HepG2 (cell line): ENCODE measurements at regions not wholly inside any gene's neighbourhood (a gene's known extent, or its start where the extent isn't known, plus 50 kb on each side); places are given as distances from the start of the nearest gene placed in this dataset.

ENCODE experiments used
- FOXJ3 ChIP-seq: sonication (generic); formaldehyde crosslinking; IDR thresholded peaks from 2 replicates; pipeline ENCODE4 v1.4.0; 2020; ENCODE audit warnings: missing genetic modification reagents, mild to moderate bottlenecking, borderline replicate concordance
- MYC ChIP-seq: sonication (generic); formaldehyde crosslinking; IDR thresholded peaks from 2 replicates; pipeline ENCODE4 v1.9.0; 2021; ENCODE audit warnings: missing genetic modification reagents, borderline replicate concordance
- RBM39 ChIP-seq: fragments of 200-400 bp; formaldehyde crosslinking; IDR thresholded peaks from one replicate; pipeline ENCODE4 v1.6.1; 2018; ENCODE audit warnings: antibody characterized with exemption, mild to moderate bottlenecking, low read depth, low read length; ENCODE audit not compliant: poor library complexity, severe bottlenecking
- SRSF4 ChIP-seq: fragments of 200-400 bp; formaldehyde crosslinking; IDR thresholded peaks from one replicate; pipeline ENCODE4 v1.6.1; 2018; ENCODE audit warnings: mild to moderate bottlenecking, low read depth, low read length, moderate library complexity; ENCODE audit not compliant: poor library complexity, severe bottlenecking
- XBP1 ChIP-seq: sonication (generic); formaldehyde crosslinking; IDR thresholded peaks from 2 replicates; pipeline ENCODE4 v1.5.0; 2020; ENCODE audit warnings: missing genetic modification reagents
- YEATS4 ChIP-seq: sonication (generic); formaldehyde crosslinking; IDR thresholded peaks from 2 replicates; pipeline ENCODE4 v1.4.0; 2020; ENCODE audit warnings: missing genetic modification reagents, borderline replicate concordance
- ZNF232 ChIP-seq: sonication (generic); formaldehyde crosslinking; IDR thresholded peaks from 2 replicates; pipeline ENCODE4 v1.4.0; 2020; ENCODE audit warnings: missing genetic modification reagents, borderline replicate concordance
- ZNF335 ChIP-seq: sonication (generic); formaldehyde crosslinking; IDR thresholded peaks from 2 replicates; pipeline ENCODE4 v1.4.0; 2020; ENCODE audit warnings: missing genetic modification reagents
- TF ChIP-seq, protein P1 (sequence below): IDR thresholded peaks from 2 replicates; pipeline ENCODE4 v1.6.1; 2016; ENCODE audit warnings: missing biosample characterization, missing genetic modification reagents, low read depth
- TF ChIP-seq, protein P2 (sequence below): sonication (generic); formaldehyde crosslinking; IDR thresholded peaks from 2 replicates; pipeline ENCODE4 v1.5.0; 2020; ENCODE audit warnings: missing genetic modification reagents, mild to moderate bottlenecking, borderline replicate concordance
- TF ChIP-seq, protein P3 (sequence below): IDR thresholded peaks from 2 replicates; pipeline ENCODE4 v1.6.1; 2012; ENCODE audit warnings: inconsistent platforms

DNA sequence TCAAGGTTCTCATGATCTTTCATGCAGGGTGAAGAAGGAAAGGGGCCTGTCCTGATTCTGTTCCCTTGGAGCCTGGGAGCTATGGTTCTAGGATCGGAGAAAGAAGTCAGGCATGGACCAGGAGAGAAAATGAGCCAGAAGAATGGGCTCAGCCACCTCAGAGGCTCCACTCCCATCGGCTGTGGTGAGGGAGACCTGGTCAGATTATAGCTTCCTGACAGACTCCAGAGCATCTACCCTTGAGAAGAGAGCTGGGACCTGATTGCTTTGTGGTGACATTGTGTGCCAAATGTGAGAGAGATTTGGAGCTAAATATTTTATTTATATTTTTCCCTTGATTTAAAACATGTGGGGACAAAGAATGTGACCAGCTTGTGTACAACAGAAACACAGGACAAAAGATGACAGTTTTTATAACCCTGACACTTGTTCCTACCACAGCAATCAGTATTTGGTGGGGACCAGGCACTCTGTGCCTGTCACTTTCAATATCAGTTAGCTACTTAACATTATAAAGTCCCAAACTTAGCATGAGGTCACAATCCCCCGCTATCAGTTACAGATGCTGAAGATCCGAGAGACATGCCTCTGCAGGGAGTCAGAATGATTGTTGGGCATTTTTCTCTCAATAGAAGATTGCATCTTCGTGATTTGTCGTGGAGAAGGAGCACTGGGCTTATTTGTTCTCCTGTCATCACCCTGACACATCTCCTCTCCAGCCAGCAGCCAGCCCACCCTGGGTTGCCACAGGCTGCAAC, 228.3 kb upstream of the ADAMTS16 start (continued):
- no peak for TF ChIP-seq FOXJ3 (CRISPR knock-in tag)
- no peak for TF ChIP-seq RBM39
- no peak for TF ChIP-seq ZNF335 (CRISPR knock-in tag)
- TF ChIP-seq XBP1 (CRISPR knock-in tag) = no peak
- TF ChIP-seq, protein P1, sequence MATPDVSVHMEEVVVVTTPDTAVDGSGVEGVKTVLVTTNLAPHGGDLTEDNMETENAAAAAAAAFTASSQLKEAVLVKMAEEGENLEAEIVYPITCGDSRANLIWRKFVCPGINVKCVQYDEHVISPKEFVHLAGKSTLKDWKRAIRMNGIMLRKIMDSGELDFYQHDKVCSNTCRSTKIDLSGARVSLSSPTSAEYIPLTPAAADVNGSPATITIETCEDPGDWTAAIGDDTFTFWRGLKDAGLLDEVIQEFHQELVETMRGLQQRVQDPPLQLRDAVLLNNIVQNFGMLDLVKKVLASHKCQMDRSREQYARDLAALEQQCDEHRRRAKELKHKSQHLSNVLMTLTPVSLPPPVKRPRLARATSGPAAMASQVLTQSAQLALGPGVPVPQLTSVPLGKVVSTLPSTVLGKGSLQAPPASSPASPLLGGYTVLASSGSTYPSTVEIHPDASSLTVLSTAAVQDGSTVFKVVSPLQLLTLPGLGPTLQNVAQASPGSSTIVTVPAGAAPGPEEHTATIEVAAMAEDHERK (CRISPR knock-in tag) = no peak
- TF ChIP-seq, protein P2, sequence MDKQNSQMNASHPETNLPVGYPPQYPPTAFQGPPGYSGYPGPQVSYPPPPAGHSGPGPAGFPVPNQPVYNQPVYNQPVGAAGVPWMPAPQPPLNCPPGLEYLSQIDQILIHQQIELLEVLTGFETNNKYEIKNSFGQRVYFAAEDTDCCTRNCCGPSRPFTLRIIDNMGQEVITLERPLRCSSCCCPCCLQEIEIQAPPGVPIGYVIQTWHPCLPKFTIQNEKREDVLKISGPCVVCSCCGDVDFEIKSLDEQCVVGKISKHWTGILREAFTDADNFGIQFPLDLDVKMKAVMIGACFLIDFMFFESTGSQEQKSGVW (CRISPR knock-in tag) = no peak
- TF ChIP-seq, protein P3, sequence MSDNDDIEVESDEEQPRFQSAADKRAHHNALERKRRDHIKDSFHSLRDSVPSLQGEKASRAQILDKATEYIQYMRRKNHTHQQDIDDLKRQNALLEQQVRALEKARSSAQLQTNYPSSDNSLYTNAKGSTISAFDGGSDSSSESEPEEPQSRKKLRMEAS = no peak
- TF ChIP-seq YEATS4 = no peak
- no peak for TF ChIP-seq ZNF232 (CRISPR knock-in tag)
- no peak for TF ChIP-seq SRSF4
- TF ChIP-seq MYC (CRISPR knock-in tag) = no peak
